Activated CD4-positive, alpha-beta T cell treated with anti-CD3 and anti-CD28 coated beads for 24 hours (primary cell): ENCODE measurements at regions not wholly inside any gene's neighbourhood (a gene's known extent, or its start where the extent isn't known, plus 50 kb on each side); places are given as distances from the start of the nearest gene placed in this dataset.
"Not testable (repeated sequence)": the region's sequence is repeated elsewhere in the genome, so short reads cannot be mapped to it uniquely, and the experiment has no call there.

ENCODE experiments used
- DNase-seq, 2 donors: peaks; one replicate each; pipeline ENCODE4 v3.0.0-alpha.2; 2020; ENCODE audit warnings: low read depth in 2 of 2

GRCh38 chr12:97616946-97617345, 154.3 kb downstream of the RMST start:
- no peak for DNase-seq

DNA sequence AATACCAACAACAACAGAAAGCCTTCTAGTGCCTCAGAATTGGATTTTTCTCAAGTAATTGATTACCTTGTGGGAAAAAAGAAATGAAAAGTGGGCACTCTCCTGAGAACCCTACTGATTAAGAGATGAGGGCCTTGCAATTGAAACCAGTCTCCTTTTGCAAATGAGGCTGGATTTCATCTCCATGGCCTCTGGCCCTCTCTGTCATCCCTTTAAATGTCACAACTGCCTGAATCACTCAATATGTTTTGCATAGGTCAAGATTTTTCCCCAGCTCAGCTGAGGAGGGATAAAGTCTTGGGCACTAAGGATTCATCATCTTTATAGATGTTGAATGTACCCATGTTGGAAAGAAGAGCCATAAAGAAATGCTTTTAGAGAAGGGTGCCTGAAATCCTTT, 166.4 kb downstream of the RMST start:
- DNase-seq, result no peak

DNA sequence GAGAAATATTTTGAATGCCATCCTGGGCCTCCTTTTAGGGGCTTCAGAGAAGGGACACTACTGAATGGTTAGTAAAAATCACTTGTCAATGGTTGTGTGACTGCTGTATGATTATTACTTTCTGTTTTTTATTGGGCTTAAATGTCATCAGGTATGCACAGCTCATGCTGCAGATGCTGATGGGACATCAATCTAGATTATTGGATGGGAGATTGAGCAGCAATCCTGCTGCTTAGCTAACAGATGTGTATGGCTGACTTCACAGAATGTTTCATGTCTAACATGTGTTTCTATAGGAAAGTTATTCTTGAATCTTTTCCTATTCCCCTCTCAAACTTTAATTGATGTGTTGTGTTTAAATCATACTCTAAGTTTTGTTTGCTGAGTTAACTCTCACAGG, 166.8 kb downstream of the RMST start:
- DNase-seq, result no peak

DNA sequence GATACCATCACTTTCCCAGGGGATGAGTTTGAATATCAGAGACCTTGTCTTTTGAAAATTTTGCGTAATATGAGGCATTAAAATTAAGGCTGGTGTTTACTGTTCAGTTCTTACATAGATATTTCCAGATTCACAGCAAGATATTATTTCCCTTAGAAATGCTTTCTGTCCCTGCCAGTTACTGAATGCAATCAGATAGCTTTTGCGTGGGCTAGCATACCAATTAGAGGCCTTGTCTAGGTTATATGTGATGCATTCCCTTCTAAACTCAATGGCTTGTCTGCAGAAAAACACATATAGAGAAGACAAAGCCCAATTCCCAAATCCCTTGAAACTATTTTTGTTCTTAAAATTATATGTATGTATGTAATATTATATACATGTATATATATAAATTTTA, 167.8 kb downstream of the RMST start:
- no peak for DNase-seq

- DNase-seq, result no peak
Observed at GRCh38 chr12:97630875-97631274, 168.3 kb downstream of the RMST start.

- DNase-seq, result no peak
Observed at GRCh38 chr12:97637770-97638169, 175.2 kb downstream of the RMST start.

GRCh38 chr12:97638739-97639138, 176.1 kb downstream of the RMST start:
- no peak for DNase-seq

GRCh38 chr12:97639702-97640101, 177.1 kb downstream of the RMST start:
- no peak for DNase-seq

- no peak for DNase-seq
Observed at GRCh38 chr12:97640826-97641225, 178.2 kb downstream of the RMST start.

DNA sequence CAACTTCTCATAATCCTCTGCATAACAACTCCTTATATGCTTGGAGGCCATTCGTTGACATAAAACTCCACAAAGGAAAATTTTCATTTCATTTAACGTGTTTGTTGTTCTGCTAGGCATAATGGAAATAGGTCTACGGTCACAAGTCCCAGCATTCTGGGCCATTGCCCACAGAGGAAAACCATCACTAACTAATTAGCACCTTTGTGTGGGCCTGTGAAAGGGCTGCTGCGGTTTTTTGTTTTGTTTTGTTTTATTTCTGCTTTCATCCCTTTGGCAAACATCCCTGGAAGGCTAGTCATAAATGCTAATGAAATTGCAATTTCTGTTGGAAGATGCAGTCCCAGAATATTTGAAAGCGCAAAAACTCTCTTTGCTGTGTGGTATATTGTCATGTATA, 180.3 kb downstream of the RMST start:
- no peak for DNase-seq

- DNase-seq, result no peak
Observed at GRCh38 chr12:97643924-97644323, 181.3 kb downstream of the RMST start.

DNA sequence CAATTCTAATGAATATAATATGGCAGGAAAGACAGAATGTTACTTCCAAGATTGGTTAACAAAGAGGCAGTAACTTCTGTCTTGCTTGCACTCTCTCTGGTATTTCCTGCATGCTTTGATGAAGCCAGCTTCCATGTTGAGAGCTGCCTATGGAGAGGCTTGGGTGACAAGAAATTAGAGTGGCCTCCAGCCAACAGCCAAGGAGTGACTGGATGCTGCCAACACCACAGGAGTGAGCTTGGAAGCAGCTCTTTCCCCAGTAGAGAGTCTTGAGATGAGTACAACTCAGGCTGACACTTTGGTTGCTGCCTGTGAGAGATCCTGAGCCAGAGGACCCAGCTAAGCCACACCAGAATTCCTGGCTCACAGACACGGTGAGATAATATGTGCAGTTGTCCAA, 183.1 kb downstream of the RMST start:
- DNase-seq, result no peak

GRCh38 chr12:97647142-97647541, 184.5 kb downstream of the RMST start:
- no peak for DNase-seq

DNA sequence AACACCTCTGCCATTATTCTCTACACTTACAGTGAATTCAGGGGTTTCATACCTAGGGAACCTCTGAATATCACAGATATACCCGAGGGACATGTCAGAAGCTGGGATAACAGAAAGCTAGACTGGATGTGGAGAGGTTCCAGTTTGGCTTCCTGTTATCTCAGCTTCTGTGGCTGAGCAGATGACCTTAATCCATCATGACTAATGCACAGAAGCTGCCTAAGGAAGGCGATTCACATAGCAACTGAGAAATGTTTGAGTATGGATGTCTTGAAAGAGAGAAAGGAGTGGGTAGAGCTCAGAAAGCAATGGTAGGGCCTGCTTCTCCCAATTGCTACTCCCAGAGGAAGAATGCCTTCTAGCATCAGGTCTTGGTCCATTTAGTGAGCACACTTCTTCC, 187.6 kb downstream of the RMST start:
- DNase-seq, result no peak

DNA sequence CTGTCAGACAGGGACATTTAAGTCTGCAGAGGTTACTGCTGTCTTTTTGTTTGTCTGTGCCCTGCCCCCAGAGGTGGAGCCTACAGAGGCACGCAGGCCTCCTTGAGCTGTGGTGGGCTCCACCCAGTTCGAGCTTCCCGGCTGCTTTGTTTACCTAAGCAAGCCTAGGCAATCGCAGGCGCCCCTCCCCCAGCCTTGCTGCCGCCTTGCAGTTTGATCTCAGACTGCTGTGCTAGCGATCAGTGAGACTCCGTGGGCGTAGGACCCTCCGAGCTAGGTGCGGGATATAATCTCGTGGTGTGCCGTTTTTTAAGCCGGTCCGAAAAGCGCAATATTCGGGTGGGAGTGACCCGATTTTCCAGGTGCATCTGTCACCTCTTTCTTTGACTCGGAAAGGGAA, 193.9 kb downstream of the RMST start:
- DNase-seq, result not testable (repeated sequence)

GRCh38 chr12:97659117-97659880, 196.7 kb downstream of the RMST start:
- DNase-seq, result no peak

DNA sequence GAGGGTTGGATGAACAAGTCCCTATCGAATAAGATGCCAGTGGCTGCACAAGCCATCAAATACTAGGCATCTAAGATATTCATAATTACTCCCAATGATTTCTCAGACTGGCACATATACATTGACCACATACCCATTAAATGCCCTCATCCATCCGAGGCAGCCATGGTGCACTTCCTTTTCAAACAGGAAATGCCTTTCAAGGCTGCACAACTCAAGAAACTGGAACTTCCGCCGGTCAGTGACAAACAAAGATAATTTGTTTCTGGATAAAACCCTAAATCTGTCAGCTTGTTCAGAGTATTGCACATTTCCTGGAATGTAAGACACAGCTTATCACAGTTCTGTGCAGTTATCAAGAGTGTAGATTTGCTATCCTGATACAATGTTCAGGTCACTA, 203.7 kb downstream of the RMST start:
- DNase-seq, result no peak

GRCh38 chr12:97672870-97673269, 210.3 kb downstream of the RMST start:
- DNase-seq, result no peak

GRCh38 chr12:97680751-97681150, 218.1 kb downstream of the RMST start:
- no peak for DNase-seq

DNA sequence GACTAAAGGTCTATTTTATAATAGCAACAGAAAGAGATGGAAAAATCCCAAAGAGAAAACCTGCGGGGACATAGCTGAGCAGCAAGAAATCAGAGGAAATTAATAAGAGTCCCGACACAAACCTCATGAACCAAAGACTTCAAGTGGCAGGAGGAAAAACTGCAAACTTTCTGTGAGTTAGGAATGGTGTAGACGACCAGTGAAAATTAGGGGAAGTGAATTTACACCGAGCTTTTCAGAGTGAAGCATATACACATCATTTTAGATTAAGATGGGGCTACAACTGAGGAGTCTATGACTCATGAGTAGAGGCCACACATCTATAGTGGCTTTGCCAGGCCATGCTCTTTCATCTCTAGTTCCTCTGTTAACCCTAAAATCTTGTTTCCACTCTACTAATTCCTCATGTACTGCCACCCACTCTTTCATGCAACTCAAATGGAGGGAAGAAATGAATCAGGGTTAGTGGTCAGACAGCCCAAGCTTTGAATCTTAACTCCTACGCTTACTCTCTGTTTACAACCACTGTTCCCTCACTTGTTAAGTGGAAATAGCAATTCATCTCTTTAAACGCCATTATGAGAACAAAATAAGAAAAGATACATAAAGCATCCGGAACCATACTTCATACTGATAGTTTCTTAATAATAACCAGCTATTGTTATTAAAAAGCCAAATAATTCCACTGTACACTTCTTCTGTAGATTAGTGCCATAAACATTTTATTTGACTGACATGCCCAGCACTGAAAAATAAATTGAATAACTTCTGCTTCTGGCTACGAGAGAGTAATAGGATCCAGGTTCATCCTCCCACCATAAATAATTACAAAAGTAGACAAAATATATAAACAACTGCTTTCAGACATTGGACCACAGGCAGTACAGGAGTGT, 219.3 kb downstream of the RMST start:
- DNase-seq, result no peak

- no peak for DNase-seq
Observed at GRCh38 chr12:97685360-97685759, 222.8 kb downstream of the RMST start.

DNA sequence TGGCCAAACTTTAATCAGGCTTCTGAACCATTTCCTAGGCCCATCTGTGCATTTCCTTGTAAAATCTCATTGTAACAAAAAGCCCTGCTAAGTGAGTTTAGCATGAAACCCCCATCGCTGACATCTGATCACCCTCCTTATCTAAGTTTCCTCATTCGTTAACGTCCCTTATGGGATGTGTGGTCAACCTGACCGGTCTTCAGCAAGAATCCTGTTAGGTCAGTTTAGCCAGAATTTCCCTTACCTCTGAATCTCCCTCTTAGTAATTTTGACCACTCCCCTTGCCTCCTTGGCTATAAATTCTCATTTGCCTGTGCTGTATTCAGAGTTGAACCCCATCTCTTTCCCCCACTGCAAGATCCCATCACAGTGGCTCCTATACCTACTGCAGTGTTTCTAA, 239.3 kb downstream of the RMST start:
- no peak for DNase-seq

DNA sequence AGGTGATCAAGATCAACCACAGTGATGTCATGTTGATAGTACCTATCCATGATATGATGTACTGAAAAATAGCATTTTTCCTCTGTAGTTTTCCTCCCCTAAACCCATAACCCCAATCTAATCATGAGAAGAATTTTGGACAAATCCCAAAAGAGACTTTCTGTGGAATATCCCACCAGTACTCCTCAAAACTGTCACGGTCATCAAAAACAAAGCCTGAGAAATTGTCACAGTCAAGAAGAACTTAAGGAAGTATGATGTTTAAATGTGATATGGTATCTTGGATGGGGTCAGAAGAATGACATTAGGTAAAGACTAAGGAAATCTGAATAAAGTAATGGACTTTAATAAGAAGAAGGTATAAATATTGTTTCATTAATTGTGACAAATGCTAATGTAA, 248.8 kb downstream of the RMST start:
- DNase-seq, result no peak
